PC-3 (cell line): ENCODE measurements at regions not wholly inside any gene's neighbourhood (a gene's known extent, or its start where the extent isn't known, plus 50 kb on each side); places are given as distances from the start of the nearest gene placed in this dataset.

Source experiments
- ATAC-seq: fragments of 200-7000 bp; cut with Tn5 transposase; 2 replicates; pipeline ENCODE4 v1.9.1; 2020; ENCODE audit warnings: mild to moderate bottlenecking, moderate library complexity
- BruUV-seq: library from RNA; stranded (reverse); fragments of 400-500 nt; replicated peaks from 2 replicates; lab custom pipeline; 2021; lab: Mats Ljungman, UMichigan
- CTCF ChIA-PET: fragments of 300-600 bp; sonication (Branson Sonifier 250); formaldehyde crosslinking; loops from one replicate; lab custom pipeline; 2022; ENCODE audit warnings: antibody characterized with exemption; lab: Charles Lee
- POLR2A ChIA-PET: fragments of 300-600 bp; sonication (Branson Sonifier 250); formaldehyde crosslinking; loops from one replicate; lab custom pipeline; 2022; ENCODE audit warnings: antibody characterized with exemption; ENCODE audit not compliant: unreplicated experiment; lab: Charles Lee
- DNase-seq: peaks from one replicate; pipeline ENCODE4 v3.0.0-alpha.2; 2015
- H2AFZ ChIP-seq: fragments of 300-600 bp; sonication (generic); 2 replicates; pipeline ENCODE4 v1.6.0; 2016; ENCODE audit warnings: antibody characterized with exemption, low read length
- H3F3A ChIP-seq: fragments of 300-600 bp; sonication (generic); one replicate; pipeline ENCODE4 v1.6.0; 2017; ENCODE audit warnings: antibody characterized with exemption, low read length, control low read depth, mild to moderate bottlenecking; ENCODE audit not compliant: unreplicated experiment
- H3K27ac ChIP-seq: fragments of 300-600 bp; sonication (generic); 2 replicates; pipeline ENCODE4 v1.5.1; 2016; ENCODE audit warnings: mild to moderate bottlenecking, low read length
- H3K27me3 ChIP-seq: fragments of 300-600 bp; sonication (generic); 2 replicates; pipeline ENCODE4 v1.6.1; 2016; ENCODE audit warnings: low read length, mixed read lengths
- H3K36me3 ChIP-seq: fragments of 300-600 bp; sonication (generic); 2 replicates; pipeline ENCODE4 v1.6.1; 2016; ENCODE audit warnings: low read depth, mixed run types, low read length, mixed read lengths
- H3K4me1 ChIP-seq: fragments of 300-600 bp; sonication (generic); 2 replicates; pipeline ENCODE4 v1.5.1; 2016; ENCODE audit warnings: low read length; ENCODE audit not compliant: insufficient read depth
- H3K4me2 ChIP-seq: fragments of 300-600 bp; sonication (generic); 2 replicates; pipeline ENCODE4 v1.6.0; 2016; ENCODE audit warnings: low read length
- H3K4me3 ChIP-seq: fragments of 300-600 bp; sonication (generic); 2 replicates; pipeline ENCODE4 v1.5.1; 2016; ENCODE audit warnings: mild to moderate bottlenecking, low read length, mixed read lengths
- H3K79me2 ChIP-seq: fragments of 300-600 bp; sonication (generic); 2 replicates; pipeline ENCODE4 v1.6.1; 2017; ENCODE audit warnings: low read length, mixed read lengths
- H3K9ac ChIP-seq: fragments of 300-600 bp; sonication (generic); 2 replicates; pipeline ENCODE4 v1.6.0; 2016; ENCODE audit warnings: mild to moderate bottlenecking, low read length
- H3K9me2 ChIP-seq: fragments of 300-600 bp; sonication (generic); replicated peaks from 2 replicates; pipeline ENCODE4 v1.6.1; 2016; ENCODE audit warnings: mixed run types, low read length, mixed read lengths
- H3K9me3 ChIP-seq: fragments of 300-600 bp; sonication (generic); 2 replicates; pipeline ENCODE4 v1.6.1; 2016; ENCODE audit warnings: low read length, mixed read lengths
- H4K20me1 ChIP-seq: fragments of 300-600 bp; sonication (generic); 2 replicates; pipeline ENCODE4 v1.6.1; 2016; ENCODE audit warnings: low read length, mixed read lengths
- EZH2 ChIP-seq: fragments of 300-600 bp; sonication (generic); IDR thresholded peaks from one replicate; pipeline ENCODE4 v1.6.1; 2017; ENCODE audit warnings: antibody characterized with exemption, mild to moderate bottlenecking, low read length; ENCODE audit not compliant: unreplicated experiment
- EZH2phosphoT487 ChIP-seq: fragments of 300-600 bp; sonication (generic); IDR thresholded peaks from 2 replicates; pipeline ENCODE4 v1.6.1; 2018; ENCODE audit warnings: mild to moderate bottlenecking, antibody characterized with exemption, low read length, borderline replicate concordance
- intact Hi-C: fragments of 100-400 bp; cut with micrococcal nuclease; formaldehyde crosslinking; loops from 2 replicates; pipeline ENCODE4 v1.9.0; 2023
- TF ChIP-seq, protein P1 (sequence below): fragments of 300-600 bp; sonication (generic); conservative IDR thresholded peaks from 2 replicates; pipeline ENCODE4 v1.5.1; 2017; ENCODE audit warnings: antibody characterized with exemption, low read depth, mild to moderate bottlenecking, low read length

GRCh38 chr10:44788147-44789129, 122.7 kb upstream of the TMEM72 start:
- H3K4me2 ChIP-seq: no peak overlapping the region
- no peak overlapping the region for H3K27ac ChIP-seq
- ATAC-seq (no peak), DNase-seq (no peak)
- H3K4me1 ChIP-seq: no peaks in the 10 kb centered on the region
- H4K20me1 ChIP-seq: no peaks in the 10 kb centered on the region
- ChIA-PET CTCF (no interaction called here), POLR2A (no interaction called here)
- BruUV-seq: no TSS peak
- no peak overlapping the region for H3K9ac ChIP-seq
- TF ChIP-seq EZH2phosphoT487 (no peak), EZH2 (no peak)
- TF ChIP-seq, protein P1, sequence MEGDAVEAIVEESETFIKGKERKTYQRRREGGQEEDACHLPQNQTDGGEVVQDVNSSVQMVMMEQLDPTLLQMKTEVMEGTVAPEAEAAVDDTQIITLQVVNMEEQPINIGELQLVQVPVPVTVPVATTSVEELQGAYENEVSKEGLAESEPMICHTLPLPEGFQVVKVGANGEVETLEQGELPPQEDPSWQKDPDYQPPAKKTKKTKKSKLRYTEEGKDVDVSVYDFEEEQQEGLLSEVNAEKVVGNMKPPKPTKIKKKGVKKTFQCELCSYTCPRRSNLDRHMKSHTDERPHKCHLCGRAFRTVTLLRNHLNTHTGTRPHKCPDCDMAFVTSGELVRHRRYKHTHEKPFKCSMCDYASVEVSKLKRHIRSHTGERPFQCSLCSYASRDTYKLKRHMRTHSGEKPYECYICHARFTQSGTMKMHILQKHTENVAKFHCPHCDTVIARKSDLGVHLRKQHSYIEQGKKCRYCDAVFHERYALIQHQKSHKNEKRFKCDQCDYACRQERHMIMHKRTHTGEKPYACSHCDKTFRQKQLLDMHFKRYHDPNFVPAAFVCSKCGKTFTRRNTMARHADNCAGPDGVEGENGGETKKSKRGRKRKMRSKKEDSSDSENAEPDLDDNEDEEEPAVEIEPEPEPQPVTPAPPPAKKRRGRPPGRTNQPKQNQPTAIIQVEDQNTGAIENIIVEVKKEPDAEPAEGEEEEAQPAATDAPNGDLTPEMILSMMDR: no peak
- intact Hi-C loops: no loop called here
- no peak overlapping the region for H2AFZ ChIP-seq
- H3K4me3 ChIP-seq: no peak overlapping the region
- H3K79me2 ChIP-seq: no peaks in the 10 kb centered on the region
- no peaks in the 10 kb centered on the region for H3K9me2 ChIP-seq
- no peaks in the 10 kb centered on the region for H3K27me3 ChIP-seq
- no peaks in the 10 kb centered on the region for H3K36me3 ChIP-seq
- no peaks in the 10 kb centered on the region for H3F3A ChIP-seq
- H3K9me3 ChIP-seq: no peaks in the 10 kb centered on the region

DNA sequence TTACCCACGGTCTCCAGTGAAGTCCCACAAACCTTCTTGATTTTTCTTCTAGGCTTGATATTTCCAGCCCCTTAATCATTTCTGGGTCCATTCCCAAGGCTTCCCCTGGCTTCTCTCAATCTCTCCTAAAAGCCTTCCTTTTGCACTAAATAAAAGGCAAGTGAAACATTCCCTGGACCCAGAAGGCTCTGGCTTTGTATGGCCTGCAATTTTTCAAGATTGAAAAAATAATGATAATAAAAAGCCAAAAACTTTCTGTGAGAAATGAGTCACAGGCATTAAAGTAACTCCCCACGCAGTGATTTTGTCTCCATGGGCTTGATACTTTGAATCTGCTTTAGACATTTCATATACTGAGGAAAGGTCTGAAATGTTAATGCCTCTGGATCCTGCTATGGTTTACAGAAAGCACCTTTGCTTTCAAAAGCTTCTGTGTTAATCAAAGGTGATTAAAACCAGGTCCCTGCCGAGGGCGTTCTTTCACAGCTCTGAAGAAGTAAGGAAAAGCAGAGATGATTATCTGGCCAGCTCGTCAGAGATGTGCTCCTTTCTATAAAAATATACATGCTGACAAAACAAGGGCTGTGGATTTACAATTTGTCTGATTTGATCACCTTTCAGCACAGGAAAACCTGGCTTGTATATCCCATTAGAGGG, 118.9 kb upstream of the TMEM72 start:
- DNase-seq: no peak

GRCh38 chr10:44799966-44800365, 111.2 kb upstream of the TMEM72 start:
- Histone ChIP-seq H3K4me3 (no peak overlapping the region), H3K36me3 (no peaks in the 10 kb centered on the region), H3K27ac (no peak overlapping the region), H4K20me1 (no peaks in the 10 kb centered on the region), H3K9ac (no peak overlapping the region), H3K79me2 (no peaks in the 10 kb centered on the region), H3F3A (no peaks in the 10 kb centered on the region), H3K4me1 (peaks cover 15% of the 10 kb centered on the region), H3K4me2 (no peak overlapping the region), H2AFZ (no peak overlapping the region), H3K9me2 (no peaks in the 10 kb centered on the region), H3K27me3 (no peaks in the 10 kb centered on the region), H3K9me3 (no peaks in the 10 kb centered on the region)
- no peak for DNase-seq
- ChIA-PET CTCF (no interaction called here), POLR2A (no interaction called here)
- TF ChIP-seq, protein P1: no peak
- TF ChIP-seq EZH2 (no peak), EZH2phosphoT487 (no peak)
- intact Hi-C loops: no loop called here
- no peak for ATAC-seq
- no TSS peak for BruUV-seq

More for the DNA sequence above, 118.9 kb upstream of the TMEM72 start:
- CTCF ChIA-PET: no interaction called here
- Histone ChIP-seq H4K20me1 (no peaks in the 10 kb centered on the region), H3K9me2 (no peaks in the 10 kb centered on the region), H3K27me3 (no peaks in the 10 kb centered on the region), H3K9me3 (no peaks in the 10 kb centered on the region), H3K4me3 (no peak overlapping the region), H3F3A (no peaks in the 10 kb centered on the region), H3K79me2 (no peaks in the 10 kb centered on the region), H3K27ac (no peak overlapping the region), H3K4me1 (no peaks in the 10 kb centered on the region), H3K9ac (no peak overlapping the region), H2AFZ (no peak overlapping the region), H3K4me2 (no peak overlapping the region), H3K36me3 (no peaks in the 10 kb centered on the region)
- POLR2A ChIA-PET: no interaction called here
- no peak for TF ChIP-seq EZH2phosphoT487
- no TSS peak for BruUV-seq
- intact Hi-C loops: no loop called here
- ATAC-seq: no peak
